Activated CD4-positive, CD25-positive, alpha-beta regulatory T cell treated with anti-CD3 and anti-CD28 coated beads, Interleukin-2, amount 50 U/mL, for 24 hours (primary cell): ENCODE measurements at regions not wholly inside any gene's neighbourhood (a gene's known extent, or its start where the extent isn't known, plus 50 kb on each side); places are given as distances from the start of the nearest gene placed in this dataset.
"Not testable (repeated sequence)": the region's sequence is repeated elsewhere in the genome, so short reads cannot be mapped to it uniquely, and the experiment has no call there.

Experiments used
- ATAC-seq, 2 donors: fragments of 150-1000 bp; cut with Tn5 transposase; one replicate each; pipeline ENCODE4 v1.10.0; 2021; ENCODE audit warnings: mild to moderate bottlenecking in 1 of 2, moderate library complexity in 1 of 2

GRCh38 chr2:16250056-16250425, 309.7 kb downstream of the MYCN start:
- ATAC-seq, result no peak

GRCh38 chr2:16249246-16250055, 309.1 kb downstream of the MYCN start:
- no peak for ATAC-seq

- ATAC-seq, result no peak
Measured at GRCh38 chr2:16248571-16249105, 308.3 kb downstream of the MYCN start.

GRCh38 chr2:16247326-16248122, 307.2 kb downstream of the MYCN start:
- no peak for ATAC-seq

GRCh38 chr2:16246911-16247310, 306.6 kb downstream of the MYCN start:
- ATAC-seq, result no peak

GRCh38 chr2:16246281-16246850, 306.0 kb downstream of the MYCN start:
- ATAC-seq, result no peak

- ATAC-seq, result no peak
Measured at GRCh38 chr2:16245481-16246054, 305.2 kb downstream of the MYCN start.

- no peak for ATAC-seq
Measured at GRCh38 chr2:16244966-16245320, 304.6 kb downstream of the MYCN start.

- ATAC-seq, result no peak
Measured at GRCh38 chr2:16244153-16244965, 304.0 kb downstream of the MYCN start.

GRCh38 chr2:16243411-16243996, 303.2 kb downstream of the MYCN start:
- ATAC-seq, result no peak

GRCh38 chr2:16242906-16243305, 302.6 kb downstream of the MYCN start:
- ATAC-seq, result no peak

- ATAC-seq, result no peak
Measured at GRCh38 chr2:16241166-16242160, 301.1 kb downstream of the MYCN start.

GRCh38 chr2:16240402-16240801, 300.1 kb downstream of the MYCN start:
- ATAC-seq, result no peak

GRCh38 chr2:16239296-16239850, 299.0 kb downstream of the MYCN start:
- ATAC-seq, result no peak

- ATAC-seq, result no peak
Measured at GRCh38 chr2:16238786-16239185, 298.4 kb downstream of the MYCN start.

- ATAC-seq, result no peak
Measured at GRCh38 chr2:16238001-16238761, 297.8 kb downstream of the MYCN start.

- no peak for ATAC-seq
Measured at GRCh38 chr2:16235747-16236146, 295.4 kb downstream of the MYCN start.

- not testable (repeated sequence) for ATAC-seq
Measured at GRCh38 chr2:16235291-16235690, 294.9 kb downstream of the MYCN start.

- ATAC-seq, result no peak
Measured at GRCh38 chr2:16228951-16229350, 288.6 kb downstream of the MYCN start.
